Posterior vena cava (tissue), 2 donors: ENCODE measurements at regions not wholly inside any gene's neighbourhood (a gene's known extent, or its start where the extent isn't known, plus 50 kb on each side); places are given as distances from the start of the nearest gene placed in this dataset.
"Not testable (repeated sequence)": the region's sequence is repeated elsewhere in the genome, so short reads cannot be mapped to it uniquely, and the experiment has no call there.

Experiments
- DNase-seq: peaks from one replicate; pipeline ENCODE4 v3.0.0-alpha.2; 2020; ENCODE audit warnings: low spot score
- intact Hi-C, 2 donors: fragments of 100-400 bp; cut with DNase I; formaldehyde crosslinking; loops; one replicate each; pipeline versions ENCODE4 v1.14.1 to v1.14.2; 2022 to 2023
- donor health status: DM: yes; HTN: yes; CAD: no.
- donor health status: DM: yes; HTN: yes; CAD: no.

DNA sequence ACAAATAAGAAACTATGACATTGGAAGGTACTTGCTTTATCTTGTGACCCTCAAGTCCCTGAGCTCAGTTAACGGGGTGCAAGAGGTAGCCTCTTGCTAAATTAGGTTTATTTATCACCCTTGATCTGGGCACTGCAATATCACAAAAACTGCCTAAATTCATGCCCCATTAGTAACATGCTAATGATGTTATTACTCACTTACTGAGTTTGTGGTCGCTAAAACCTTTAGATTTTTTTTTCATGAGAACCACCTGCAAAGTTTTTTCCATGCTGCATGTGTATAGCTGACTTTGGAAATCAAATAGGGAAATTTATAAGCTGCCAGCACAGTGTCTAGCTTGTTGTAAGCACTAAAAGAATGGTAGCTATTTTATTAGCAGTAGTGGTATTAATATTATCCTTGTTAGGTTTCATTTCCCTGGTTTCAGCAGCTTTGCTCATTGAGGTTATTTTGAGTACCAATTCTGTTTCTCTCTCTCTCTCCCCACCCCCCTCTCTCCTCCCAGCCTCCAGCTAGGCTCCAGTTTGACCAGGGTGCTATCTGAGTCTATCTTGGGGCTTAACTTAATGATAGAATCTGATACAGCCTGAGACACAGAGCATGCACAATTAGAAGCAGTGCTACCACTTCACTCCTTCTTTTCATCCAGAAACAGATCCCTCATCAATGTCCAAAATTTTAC lies 88.7 kb upstream of the ATP8B1 start:
- intact Hi-C loops: no loop called here

DNA sequence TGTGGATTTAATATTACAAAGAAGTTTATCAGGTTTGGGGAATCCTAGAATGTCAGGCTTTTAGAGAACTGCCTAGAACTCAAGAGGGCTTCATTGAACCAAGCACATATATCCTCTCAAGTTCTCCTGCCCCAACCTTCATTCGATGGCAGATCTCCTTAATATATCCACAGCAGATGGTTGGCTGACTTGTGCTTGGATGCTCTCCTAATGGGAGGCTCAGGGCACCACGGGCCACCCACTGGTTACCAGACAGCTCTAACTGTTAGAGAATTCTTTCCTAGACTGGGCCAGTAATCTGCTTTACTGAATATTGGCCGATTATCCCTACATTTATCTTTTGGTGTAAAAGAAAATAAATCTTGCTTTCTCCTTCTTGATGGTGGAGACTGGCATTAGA lies 87.2 kb upstream of the ATP8B1 start:
- no peak for DNase-seq
- intact Hi-C loops: no loop called here

More for the DNA sequence above, 88.7 kb upstream of the ATP8B1 start:
- no peak for DNase-seq

DNA sequence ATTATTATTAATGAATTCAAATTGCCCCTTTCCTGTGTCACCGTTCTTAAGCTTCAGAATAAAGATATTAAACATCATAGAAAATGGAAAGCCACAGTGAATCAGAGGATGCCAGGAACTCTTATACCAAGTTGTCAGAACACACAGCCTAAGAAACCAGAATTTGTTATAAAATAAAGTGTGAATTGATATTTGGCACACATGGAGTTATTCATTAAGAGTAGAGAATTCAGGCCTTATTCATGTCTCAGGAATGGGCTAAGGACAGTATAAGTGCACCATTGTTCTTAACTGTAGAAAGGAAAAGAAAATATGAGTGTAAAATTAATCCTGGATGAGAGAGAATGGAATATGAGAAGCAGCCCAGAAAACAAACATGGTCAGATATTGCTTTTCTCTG lies 86.7 kb upstream of the ATP8B1 start:
- intact Hi-C loops: loop anchor here in 1 of 2 donors (10.0 kb wide), 1 partner anchor 235 kb away; no protein-coding TSS in a partner anchor
- no peak for DNase-seq

DNA sequence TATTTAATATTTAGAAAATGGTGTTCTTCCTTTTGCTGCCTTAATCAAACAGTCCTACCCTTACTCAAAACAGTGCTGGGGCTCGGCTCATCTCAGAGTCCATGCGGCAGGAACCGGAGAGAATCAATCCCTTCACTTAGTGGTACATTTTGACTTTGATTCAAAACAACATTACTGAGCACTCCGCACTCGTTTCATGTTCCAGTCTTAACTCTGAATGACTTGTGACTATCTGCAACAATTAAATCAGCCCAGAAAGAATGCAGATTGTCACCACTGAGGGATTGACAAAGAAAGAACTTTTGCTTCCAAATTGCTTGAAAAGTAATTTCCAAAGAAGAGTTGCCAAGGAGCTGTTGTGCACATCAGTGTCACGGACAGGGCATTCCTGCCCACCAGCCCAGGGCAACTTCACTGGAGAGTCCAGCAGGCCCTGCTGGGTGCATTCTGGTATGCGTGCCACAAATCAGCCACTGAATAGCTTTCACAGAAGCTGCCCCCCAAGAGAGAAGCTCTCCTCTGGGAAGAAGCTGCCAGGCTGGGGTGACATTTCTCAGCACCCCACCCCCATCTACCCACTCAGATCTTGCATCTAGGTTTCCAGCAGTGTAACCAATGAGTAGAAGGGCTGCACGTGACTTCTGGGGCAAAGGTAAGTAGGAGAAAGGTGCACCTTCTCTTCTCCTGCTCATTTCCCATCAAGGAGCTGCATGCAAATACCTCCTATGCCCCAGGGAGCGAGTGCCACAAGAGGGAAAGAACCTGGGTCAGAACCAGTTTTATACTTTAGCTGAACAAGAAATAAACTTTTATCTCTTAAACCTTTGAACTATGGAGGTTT lies 84.6 kb upstream of the ATP8B1 start:
- no peak for DNase-seq
- intact Hi-C loops: loop anchor here in 1 of 2 donors (10.0 kb wide), 1 partner anchor 237 kb away; no protein-coding TSS in a partner anchor

DNA sequence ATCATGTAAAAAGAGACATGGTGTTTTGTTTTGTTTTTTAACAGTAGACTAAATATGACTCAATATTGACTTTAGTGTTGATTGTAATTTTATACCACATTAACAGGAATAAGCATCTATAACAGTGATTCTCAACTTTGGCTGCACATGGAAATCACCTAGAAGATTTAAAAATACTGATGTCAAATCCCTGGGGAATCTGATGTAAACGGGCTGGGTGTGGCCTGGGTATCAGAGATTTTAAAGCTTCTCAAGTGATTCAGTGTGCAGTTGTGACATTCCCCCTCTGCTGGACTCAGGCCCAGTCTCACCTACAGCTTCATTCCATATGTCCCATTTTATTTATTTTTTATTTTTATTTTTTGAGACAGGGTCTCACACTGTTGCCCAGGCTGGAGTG lies 82.8 kb upstream of the ATP8B1 start:
- no peak for DNase-seq
- intact Hi-C loops: loop anchor here in 1 of 2 donors (10.0 kb wide), 1 partner anchor 239 kb away; no protein-coding TSS in a partner anchor

DNA sequence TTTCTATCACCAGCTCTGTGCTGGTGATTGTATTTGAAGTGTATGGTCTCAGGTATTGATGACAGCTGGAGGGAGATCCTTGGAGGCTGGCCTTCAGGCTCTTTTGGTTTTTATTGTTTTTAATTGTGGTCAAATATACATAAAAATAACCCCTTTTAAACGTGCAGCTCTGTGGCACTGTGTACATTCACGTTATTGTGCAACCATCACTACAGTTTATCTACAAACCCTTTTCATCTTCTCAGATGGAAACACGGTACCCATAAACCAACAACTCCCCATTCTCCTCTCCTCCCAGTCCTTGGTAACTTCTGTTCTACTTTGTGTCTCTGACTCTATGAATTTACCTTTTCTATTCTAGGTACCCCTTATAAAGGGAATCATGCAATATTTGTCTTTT lies 79.3 kb upstream of the ATP8B1 start:
- DNase-seq: no peak
- intact Hi-C loops: loop anchor here in 1 of 2 donors (10.0 kb wide), 1 partner anchor 242 kb away; no protein-coding TSS in a partner anchor

DNA sequence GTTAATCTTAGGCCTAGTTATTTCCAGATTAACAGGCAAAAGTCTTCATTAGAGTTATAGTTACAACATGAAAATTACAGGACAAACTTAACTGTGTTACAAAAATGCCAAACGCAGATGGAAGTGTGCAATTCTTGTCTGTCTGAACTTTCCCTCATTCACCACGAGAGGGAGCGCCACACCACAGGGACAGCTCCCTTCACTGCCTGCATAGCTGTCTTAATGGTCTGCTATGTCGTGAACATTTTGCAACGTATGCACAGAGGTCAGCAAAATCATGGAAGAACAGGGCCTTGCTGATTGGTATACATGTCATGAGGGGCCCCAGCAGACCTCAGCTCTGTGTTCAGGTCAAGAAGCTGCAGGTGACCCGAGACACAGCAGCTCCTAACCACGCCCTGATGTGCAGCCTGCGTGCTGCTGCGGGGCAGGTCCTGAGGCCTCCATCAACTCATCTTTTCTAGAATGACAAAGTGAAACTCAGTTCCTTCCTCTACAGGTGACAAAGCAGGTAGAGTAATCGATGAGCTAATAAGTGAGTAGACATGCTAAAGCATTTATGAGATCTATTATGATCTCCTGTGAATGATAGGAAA lies 78.8 kb upstream of the ATP8B1 start:
- intact Hi-C loops: loop anchor here in 1 of 2 donors (10.0 kb wide), 1 partner anchor 243 kb away; no protein-coding TSS in a partner anchor
- DNase-seq: peak; percentile 86

DNA sequence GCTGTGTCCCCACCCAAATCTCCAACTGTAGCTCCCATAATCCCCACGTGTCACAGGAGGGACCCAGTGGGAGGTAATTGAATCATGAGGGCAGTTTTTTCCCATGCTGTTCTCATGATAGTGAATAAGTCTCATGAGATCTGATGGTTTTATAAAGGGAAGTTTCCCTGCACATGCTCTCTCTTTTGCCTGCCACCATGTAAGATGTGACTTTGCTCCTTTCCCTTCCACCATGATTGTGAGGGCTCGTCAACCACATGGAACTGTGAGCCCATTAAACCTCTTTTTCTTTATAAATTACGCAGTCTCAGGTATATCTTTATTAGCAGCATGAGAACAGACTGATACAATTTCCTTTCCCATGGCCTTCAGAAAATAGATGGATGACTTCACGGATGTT lies 76.8 kb upstream of the ATP8B1 start:
- DNase-seq: not testable (repeated sequence)

DNA sequence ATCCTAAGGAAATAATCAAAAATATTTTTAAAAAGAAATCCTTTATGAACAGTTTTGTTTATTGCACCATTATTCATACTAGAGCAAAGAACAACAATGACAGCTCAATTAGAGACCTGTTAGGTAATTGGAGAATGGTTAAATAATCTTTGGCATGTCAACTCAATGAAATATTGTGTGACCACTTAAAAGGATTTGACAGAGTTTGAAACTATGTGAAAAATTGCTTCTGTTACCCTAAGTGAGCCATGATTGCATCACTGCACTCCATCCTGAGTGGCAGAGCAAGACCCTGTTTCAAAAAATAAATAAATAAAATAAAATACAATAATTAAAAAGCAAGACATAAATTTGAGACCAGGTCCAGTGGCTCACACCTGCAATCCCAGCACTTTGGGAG lies 66.1 kb upstream of the ATP8B1 start:
- DNase-seq: no peak
- intact Hi-C loops: loop anchor here in 1 of 2 donors (5.0 kb wide), 1 partner anchor 1293 kb away; no protein-coding TSS in a partner anchor

More for the DNA sequence above, 76.8 kb upstream of the ATP8B1 start:
- intact Hi-C loops: loop anchor here in 1 of 2 donors (10.0 kb wide), 1 partner anchor 245 kb away; no protein-coding TSS in a partner anchor

DNA sequence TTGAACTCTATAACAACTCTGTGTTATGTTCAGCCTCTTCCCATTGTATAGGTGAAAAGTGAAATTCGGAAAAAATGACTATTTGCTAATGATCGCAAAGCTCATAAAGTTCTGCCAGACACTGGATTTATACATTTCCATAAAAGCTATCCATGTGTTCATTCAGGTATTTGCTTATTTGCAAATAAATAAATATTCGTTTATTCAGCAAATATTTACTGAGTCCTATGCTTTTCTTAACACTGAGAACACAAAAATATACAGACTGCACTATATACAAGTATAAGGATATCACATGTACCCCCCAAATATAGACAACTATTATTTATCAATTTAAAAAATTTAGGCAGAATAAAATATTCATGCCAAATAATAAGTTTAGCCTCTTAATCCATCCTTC lies 63.2 kb upstream of the ATP8B1 start:
- intact Hi-C loops: loop anchor here in 1 of 2 donors (5.0 kb wide), 1 partner anchor 1296 kb away; no protein-coding TSS in a partner anchor

DNA sequence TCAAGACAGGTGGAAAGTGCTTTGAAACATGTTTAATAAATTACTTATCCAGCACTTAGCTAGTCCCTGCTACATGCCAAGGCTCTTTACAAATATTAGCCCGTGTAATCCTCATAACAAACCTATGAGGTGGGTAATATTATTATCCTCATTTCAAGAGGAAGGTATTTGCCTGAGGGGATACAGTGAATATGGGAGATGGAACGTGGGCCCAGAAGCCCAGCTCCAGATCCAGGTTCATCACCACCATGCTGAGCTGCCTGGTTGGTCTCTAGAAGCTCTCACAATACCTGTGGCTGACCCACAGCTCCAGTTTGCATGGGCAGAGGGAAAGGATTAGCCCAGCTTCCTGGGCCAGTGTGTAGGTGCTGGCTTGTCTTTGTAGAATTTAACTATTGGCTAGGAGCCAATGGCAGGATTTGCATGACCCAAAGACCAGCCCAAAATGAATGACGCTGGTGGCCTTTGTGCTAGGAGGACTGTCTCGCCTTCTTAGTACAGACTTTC lies 61.6 kb upstream of the ATP8B1 start:
- DNase-seq: no peak
- intact Hi-C loops: loop anchor here in 1 of 2 donors (5.0 kb wide), 1 partner anchor 1298 kb away; no protein-coding TSS in a partner anchor

More for the DNA sequence above, 63.2 kb upstream of the ATP8B1 start:
- DNase-seq: no peak

DNA sequence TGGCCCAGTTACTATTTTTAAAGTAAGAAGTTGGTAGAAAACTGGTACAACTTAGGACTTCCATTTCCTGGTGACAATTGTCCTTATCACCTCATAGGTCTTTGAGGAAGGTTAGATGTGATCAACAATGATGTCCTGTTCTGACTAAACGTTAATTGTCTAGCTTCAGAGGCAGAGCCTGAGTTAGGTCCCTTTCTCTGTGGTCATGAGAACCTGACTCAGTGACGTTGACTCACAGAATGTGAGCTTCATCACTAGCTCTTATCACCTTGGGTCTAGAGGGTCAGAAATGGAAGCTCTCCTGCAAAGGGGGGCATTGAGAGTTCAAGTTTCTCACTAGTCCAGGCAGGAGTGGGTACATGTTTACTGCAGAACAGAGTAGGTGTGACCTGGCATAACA lies 60.6 kb upstream of the ATP8B1 start:
- no peak for DNase-seq
- intact Hi-C loops: no loop called here

DNA sequence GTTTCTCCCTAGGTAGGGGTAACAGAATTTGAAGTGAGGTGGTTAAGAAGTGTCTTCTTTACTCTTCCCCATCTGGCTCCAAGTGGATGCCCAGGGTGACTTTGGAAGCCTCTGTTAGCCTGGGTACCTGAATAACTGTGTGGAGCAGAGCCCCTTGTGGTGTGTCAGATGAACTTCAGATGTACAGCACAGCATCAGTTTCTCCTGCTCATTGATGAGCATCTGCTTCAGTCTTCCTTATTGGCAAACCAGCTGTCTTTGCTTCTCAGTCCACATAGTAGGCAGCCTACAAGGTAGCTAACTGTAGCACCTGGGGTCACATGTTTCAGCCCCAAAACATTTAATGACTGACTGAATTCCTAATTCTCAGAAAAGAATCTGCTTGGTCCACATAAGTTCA lies 56.2 kb upstream of the ATP8B1 start:
- no peak for DNase-seq
- intact Hi-C loops: no loop called here

DNA sequence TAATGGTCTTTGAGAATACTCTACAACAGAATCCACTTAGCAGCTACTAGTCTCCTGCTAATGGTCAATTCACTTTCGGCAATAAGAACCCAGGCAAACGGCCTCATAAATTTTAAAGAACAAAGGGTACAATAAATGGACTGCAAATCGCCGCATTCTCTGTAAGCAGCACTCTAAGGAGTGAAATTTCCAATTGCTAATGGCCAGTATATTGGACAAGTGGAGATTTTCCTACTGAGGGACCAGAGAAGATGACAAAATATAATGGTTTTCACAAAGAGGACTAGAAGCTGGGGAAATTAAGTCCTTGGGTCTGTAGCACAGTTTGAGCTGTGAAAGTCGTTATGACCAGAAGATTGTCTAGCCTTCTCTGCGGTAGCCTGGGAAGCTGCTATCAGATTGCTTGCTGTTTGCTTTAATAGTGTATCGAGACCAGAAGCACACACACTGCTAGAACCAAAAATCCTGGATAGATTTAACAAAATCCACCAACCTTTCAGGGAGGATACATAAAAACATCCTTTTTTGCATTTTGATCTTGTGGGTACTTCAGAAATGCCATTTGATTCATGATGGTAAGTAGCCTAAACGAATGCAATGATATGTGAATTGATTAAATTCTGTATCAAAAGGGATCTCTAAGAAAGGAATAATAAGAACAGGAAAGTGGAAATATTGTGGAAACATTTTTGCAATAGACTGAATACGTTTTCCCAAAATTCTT lies 53.6 kb upstream of the ATP8B1 start:
- DNase-seq: no peak
- intact Hi-C loops: no loop called here

DNA sequence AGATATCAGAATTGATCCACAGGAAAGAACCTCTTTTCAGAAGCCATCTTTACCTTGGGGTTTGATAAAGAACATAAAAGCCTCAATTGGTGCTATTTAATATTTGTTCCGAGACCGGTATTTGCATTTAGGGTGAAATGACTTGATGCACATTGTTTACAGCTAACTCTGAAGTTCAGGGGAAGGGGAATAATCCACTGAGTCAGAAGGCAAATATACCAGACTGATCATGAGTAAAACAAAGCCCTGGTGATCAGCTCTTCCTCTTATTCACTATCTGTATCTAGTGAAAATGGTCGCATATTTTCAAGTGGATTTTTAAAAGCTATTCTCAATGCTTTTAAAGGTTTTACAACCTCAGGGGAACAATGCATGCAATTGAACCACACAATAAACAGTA lies 53.0 kb upstream of the ATP8B1 start:
- intact Hi-C loops: no loop called here
- DNase-seq: no peak

DNA sequence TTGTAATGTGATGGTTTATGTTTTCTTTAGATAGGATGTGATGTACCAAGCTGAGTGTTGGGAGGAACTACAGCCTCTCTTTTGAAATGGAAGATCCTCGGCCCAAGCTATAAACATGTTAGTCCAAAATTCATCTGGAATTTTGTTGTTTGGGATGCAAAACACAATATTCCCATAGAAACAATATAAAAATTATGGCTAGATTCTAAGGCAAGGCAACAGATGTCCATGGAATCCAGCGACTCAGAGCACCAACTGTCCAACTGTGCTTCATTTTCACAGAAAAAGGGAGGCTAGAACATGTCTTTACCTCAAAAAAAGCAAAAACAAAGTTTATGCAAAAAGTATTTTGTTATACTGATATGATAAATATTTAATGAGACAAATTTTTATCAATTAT lies 52.4 kb upstream of the ATP8B1 start:
- no peak for DNase-seq
- intact Hi-C loops: no loop called here

DNA sequence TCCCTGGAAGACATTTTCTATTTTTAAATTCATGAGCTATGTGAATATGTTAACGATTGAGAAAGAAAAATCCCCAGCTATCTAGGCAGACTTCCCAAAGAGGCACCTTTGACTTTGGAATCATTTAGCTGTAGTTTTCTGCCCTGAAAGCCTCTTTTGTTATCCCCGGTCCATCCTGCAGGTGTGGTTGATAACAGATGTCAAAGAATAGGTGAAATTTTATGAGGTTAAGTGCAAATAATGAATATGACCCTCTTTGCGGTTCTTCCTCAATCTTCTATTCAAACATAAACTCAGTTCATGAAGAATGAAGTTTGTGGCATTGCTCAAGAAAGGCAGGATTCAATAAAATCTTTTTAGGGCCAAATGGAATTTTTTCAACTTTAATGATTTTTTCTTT lies 51.6 kb upstream of the ATP8B1 start:
- intact Hi-C loops: no loop called here
- no peak for DNase-seq

DNA sequence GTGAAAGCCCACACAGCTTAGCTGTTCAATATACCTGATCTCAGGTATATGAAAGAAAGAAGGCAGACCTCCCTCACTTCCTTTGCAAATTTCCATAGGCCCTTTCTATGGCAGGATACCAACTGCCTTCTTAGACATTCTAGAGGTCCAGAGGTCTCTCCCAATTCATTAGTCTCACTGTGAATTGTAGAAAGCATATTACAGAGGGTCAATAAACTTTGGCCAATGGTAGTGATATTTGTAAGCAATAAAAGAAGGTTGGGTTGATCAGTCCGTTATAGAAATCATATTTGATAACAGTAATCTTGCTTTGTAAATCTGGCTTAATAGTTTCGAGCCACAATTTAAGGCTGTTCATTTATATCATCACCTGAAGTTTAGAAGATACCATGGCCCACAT lies 50.7 kb upstream of the ATP8B1 start:
- intact Hi-C loops: no loop called here
- DNase-seq: no peak

DNA sequence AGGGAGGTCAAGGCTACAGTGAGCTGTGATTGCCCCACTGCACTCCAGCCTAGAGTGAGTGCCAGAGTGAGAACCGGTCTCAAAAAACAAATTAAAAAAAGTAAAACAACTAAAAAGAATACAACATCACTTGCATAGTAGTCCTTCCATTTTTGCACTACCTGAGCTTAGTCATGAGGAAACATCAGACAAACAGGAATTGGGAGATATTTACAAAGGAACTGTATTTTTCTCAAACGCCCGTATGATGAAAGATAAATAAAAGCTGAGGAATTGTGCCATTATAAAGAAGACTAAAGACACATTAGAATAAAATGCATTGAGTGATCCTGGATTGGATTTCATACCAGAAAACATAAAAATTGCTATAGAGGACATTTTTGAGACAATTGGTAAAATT lies 50.0 kb upstream of the ATP8B1 start:
- intact Hi-C loops: no loop called here
- DNase-seq: no peak
